Sigmoid colon (tissue), 6 donors: ENCODE measurements at regions not wholly inside any gene's neighbourhood (a gene's known extent, or its start where the extent isn't known, plus 50 kb on each side); places are given as distances from the start of the nearest gene placed in this dataset.

ENCODE experiments used
- DNase-seq: peaks from one replicate; pipeline ENCODE4 v3.0.0-alpha.2; 2019
- H3K27ac ChIP-seq, 4 donors: fragments of 200-600 bp; sonication (generic); one replicate each; pipeline ENCODE4 v1.5.1; 2016 to 2019; ENCODE audit warnings: mild to moderate bottlenecking in 1 of 4
- H3K27me3 ChIP-seq, 3 donors: fragments of 200-600 bp; sonication (generic); one replicate each; pipeline ENCODE4 v1.5.1; 2019; ENCODE audit warnings: mild to moderate bottlenecking in 1 of 3
- H3K36me3 ChIP-seq, 4 donors: fragments of 200-600 bp; sonication (generic); one replicate each; pipeline ENCODE4 v1.5.1; 2016 to 2019
- H3K4me1 ChIP-seq, 4 donors: fragments of 200-600 bp; sonication (generic); one replicate each; pipeline ENCODE4 v1.5.1; 2017 to 2019
- H3K4me3 ChIP-seq, 4 donors: fragments of 200-600 bp; sonication (generic); one replicate each; pipeline ENCODE4 v1.5.1; 2017 to 2019; ENCODE audit warnings: mild to moderate bottlenecking in 2 of 4, moderate library complexity in 1 of 4
- H3K9me3 ChIP-seq, 4 donors: fragments of 200-600 bp in 3 of 4; sonication (generic) in 3 of 4; one replicate each; pipeline versions ENCODE4 v1.5.1 to v1.6.1; 2013 to 2019
- EP300 ChIP-seq, 4 donors: sonication (generic); formaldehyde crosslinking; IDR thresholded peaks; one replicate each; pipeline ENCODE4 v1.6.1; 2017; ENCODE audit warnings: antibody characterized with exemption in 4 of 4
- POLR2A ChIP-seq, 2 donors: fragments of 450-650 bp; IDR thresholded peaks; one replicate each; pipeline ENCODE4 v1.6.1; 2016; ENCODE audit warnings: antibody characterized with exemption in 2 of 2, mild to moderate bottlenecking in 2 of 2, moderate library complexity in 2 of 2
- POLR2AphosphoS5 ChIP-seq, 4 donors: sonication (generic); formaldehyde crosslinking; IDR thresholded peaks; one replicate each; pipeline ENCODE4 v1.6.1; 2017; ENCODE audit warnings: antibody characterized with exemption in 4 of 4
- WGBS, 2 donors: extraction: QIAGEN DNeasy Blood & Tissue Kit; methylation state at CpG; one replicate each; pipeline ENCODE4 v1.1.7; 2013; 5-methylcytosine and 5-hydroxymethylcytosine counted together
- intact Hi-C: fragments of 100-400 bp; cut with DNase I; formaldehyde crosslinking; loops from one replicate; pipeline ENCODE4 v1.15.1; 2023
- TF ChIP-seq, protein P1 (sequence below), 4 experiments: fragments of 450-650 bp in 3 of 4; fragments of 200-600 bp in 1 of 4; IDR thresholded peaks; one replicate each; pipeline ENCODE4 v1.5.1; 2016 to 2019; ENCODE audit warnings: antibody characterized with exemption in 4 of 4, mild to moderate bottlenecking in 3 of 4, moderate library complexity in 2 of 4
- donor health status: healthy with polysubstance abuse.
- donor health status: healthy.

- peaks cover 0 to 16% (median 15%) of the 10 kb centered on the region in 4 donors for H3K4me1 ChIP-seq
- WGBS, 2 donors, result 66 to 82% methylated on average over 8 of the region's 8 CpGs
- H3K27me3 ChIP-seq, result no peaks in the 10 kb centered on the region
- no peaks in the 10 kb centered on the region for H3K36me3 ChIP-seq
- H3K9me3 ChIP-seq, result no peaks in the 10 kb centered on the region
- no peak overlapping the region for H3K4me3 ChIP-seq
- intact Hi-C loops, result no loop called here
- no peak for TF ChIP-seq EP300 (IDR thresholded peaks at IDR 0.05)
- TF ChIP-seq POLR2A (IDR thresholded peaks at IDR 0.05), result no peak
- TF ChIP-seq POLR2AphosphoS5 (IDR thresholded peaks at IDR 0.05), result no peak
- TF ChIP-seq, protein P1, sequence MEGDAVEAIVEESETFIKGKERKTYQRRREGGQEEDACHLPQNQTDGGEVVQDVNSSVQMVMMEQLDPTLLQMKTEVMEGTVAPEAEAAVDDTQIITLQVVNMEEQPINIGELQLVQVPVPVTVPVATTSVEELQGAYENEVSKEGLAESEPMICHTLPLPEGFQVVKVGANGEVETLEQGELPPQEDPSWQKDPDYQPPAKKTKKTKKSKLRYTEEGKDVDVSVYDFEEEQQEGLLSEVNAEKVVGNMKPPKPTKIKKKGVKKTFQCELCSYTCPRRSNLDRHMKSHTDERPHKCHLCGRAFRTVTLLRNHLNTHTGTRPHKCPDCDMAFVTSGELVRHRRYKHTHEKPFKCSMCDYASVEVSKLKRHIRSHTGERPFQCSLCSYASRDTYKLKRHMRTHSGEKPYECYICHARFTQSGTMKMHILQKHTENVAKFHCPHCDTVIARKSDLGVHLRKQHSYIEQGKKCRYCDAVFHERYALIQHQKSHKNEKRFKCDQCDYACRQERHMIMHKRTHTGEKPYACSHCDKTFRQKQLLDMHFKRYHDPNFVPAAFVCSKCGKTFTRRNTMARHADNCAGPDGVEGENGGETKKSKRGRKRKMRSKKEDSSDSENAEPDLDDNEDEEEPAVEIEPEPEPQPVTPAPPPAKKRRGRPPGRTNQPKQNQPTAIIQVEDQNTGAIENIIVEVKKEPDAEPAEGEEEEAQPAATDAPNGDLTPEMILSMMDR (IDR thresholded peaks at IDR 0.05), result no peak
- DNase-seq, result no peak
- peak overlapping the region in 2 of 4 donors; percentile 43 to 53 for H3K27ac ChIP-seq
Observed at GRCh38 chr12:75706786-75707605, 195.6 kb upstream of the KRR1 start.

DNA sequence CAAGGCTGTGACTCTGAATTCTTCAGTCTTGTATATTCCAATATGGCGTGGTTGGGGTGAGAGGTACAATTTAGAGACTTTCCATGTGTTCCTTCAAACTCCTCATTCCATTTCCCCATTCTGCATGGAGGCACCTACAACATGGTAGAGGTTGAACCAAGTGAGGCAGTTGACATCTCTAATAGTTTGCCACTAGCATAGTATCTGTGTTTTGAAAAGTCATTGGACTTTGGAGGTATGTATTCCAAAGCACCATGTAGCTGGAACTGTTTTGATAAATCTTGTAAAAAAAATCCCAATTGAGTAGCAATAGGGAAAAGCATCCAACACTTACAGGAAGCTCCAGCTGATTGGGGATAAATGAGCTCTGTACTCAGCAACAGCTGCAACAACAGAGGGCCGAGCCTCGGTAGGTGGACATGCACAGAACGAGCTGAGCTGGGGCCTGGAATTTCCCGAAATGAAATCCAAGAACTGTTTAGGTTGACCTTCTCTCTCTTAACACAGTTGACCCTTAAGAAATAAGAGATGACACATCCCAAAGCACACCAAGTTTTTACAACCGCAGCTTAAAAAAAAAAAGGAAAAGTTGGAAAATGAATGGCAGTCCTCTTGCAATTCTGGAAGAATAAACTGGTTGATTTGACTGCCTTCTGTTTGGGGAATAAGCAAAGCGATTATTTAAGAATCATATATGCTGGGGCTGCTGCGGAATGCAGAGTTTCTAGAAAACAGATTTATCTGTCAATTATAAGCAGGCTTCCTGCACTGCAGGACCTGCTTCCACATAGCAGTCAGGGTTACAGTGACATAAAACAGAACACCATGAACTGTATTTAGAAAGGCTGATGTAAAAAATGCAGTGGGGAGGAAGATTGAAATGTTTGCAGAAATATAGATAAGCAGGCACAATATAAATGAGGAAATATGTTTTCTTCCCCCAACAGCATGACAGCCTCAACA is 194.6 kb upstream of the KRR1 start:
- DNase-seq, result peak; percentile 72
- no peak overlapping the region for H3K4me3 ChIP-seq
- intact Hi-C loops, result no loop called here
- H3K27ac ChIP-seq, result peak overlapping the region; percentile 4 to 53 (median 34)
- H3K4me1 ChIP-seq, result peaks cover 0 to 16% (median 15%) of the 10 kb centered on the region in 4 donors
- TF ChIP-seq POLR2AphosphoS5 (IDR thresholded peaks at IDR 0.05) (peak; percentile 28 to 76 (median 48)), POLR2A (IDR thresholded peaks at IDR 0.05) (no peak), EP300 (IDR thresholded peaks at IDR 0.05) (no peak)
- TF ChIP-seq, protein P1 (IDR thresholded peaks at IDR 0.05), result no peak
- WGBS, 2 donors, result 48 to 55% methylated on average over 8 of the region's 8 CpGs
- no peaks in the 10 kb centered on the region for H3K9me3 ChIP-seq
- H3K27me3 ChIP-seq, result no peaks in the 10 kb centered on the region
- no peaks in the 10 kb centered on the region for H3K36me3 ChIP-seq

GRCh38 chr12:75704664-75705063 is 193.3 kb upstream of the KRR1 start:
- no peak overlapping the region for H3K4me3 ChIP-seq
- no peak overlapping the region for H3K27ac ChIP-seq
- H3K36me3 ChIP-seq, result no peaks in the 10 kb centered on the region
- DNase-seq, result no peak
- no peaks in the 10 kb centered on the region for H3K9me3 ChIP-seq
- TF ChIP-seq, protein P1 (IDR thresholded peaks at IDR 0.05), result no peak
- TF ChIP-seq EP300 (IDR thresholded peaks at IDR 0.05) (no peak), POLR2A (IDR thresholded peaks at IDR 0.05) (no peak), POLR2AphosphoS5 (IDR thresholded peaks at IDR 0.05) (no peak)
- peaks cover 0 to 16% (median 15%) of the 10 kb centered on the region in 4 donors for H3K4me1 ChIP-seq
- intact Hi-C loops, result no loop called here
- WGBS, 2 donors, result 87 to 89% methylated on average over 6 of the region's 6 CpGs
- no peaks in the 10 kb centered on the region for H3K27me3 ChIP-seq

- Histone ChIP-seq H3K4me1 (peaks cover 0 to 16% (median 15%) of the 10 kb centered on the region in 4 donors), H3K27ac (no peak overlapping the region), H3K9me3 (no peaks in the 10 kb centered on the region), H3K36me3 (no peaks in the 10 kb centered on the region), H3K4me3 (no peak overlapping the region), H3K27me3 (no peaks in the 10 kb centered on the region)
- WGBS, 2 donors, result 28 to 60% methylated on average over 3 of the region's 3 CpGs
- TF ChIP-seq EP300 (IDR thresholded peaks at IDR 0.05) (no peak), POLR2AphosphoS5 (IDR thresholded peaks at IDR 0.05) (no peak), POLR2A (IDR thresholded peaks at IDR 0.05) (no peak)
- TF ChIP-seq, protein P1 (IDR thresholded peaks at IDR 0.05), result no peak
- DNase-seq, result no peak
- intact Hi-C loops, result no loop called here
Observed at GRCh38 chr12:75704208-75704607, 192.8 kb upstream of the KRR1 start.
